Neutrophil (primary cell): ENCODE measurements at regions not wholly inside any gene's neighbourhood (a gene's known extent, or its start where the extent isn't known, plus 50 kb on each side); places are given as distances from the start of the nearest gene placed in this dataset.

Experiments
- H3K27ac ChIP-seq: fragments of 200-600 bp; sonication (generic); 2 replicates; pipeline ENCODE4 v1.5.1; 2016; ENCODE audit warnings: mild to moderate bottlenecking, moderate library complexity
- H3K27me3 ChIP-seq: fragments of 200-600 bp; sonication (generic); 2 replicates; pipeline ENCODE4 v1.6.0; 2016; ENCODE audit warnings: mild to moderate bottlenecking
- H3K36me3 ChIP-seq: fragments of 200-600 bp; sonication (generic); 2 replicates; pipeline ENCODE4 v1.5.1; 2017
- H3K4me1 ChIP-seq, 2 experiments: fragments of 200-600 bp in 1 of 2; sonication (generic) in 1 of 2; 1 replicate in 1 of 2; 2 replicates in 1 of 2; pipeline versions ENCODE4 v1.5.1 to v1.6.1; 2013 to 2016; ENCODE audit warnings: low read depth in 1 of 2, low read length in 1 of 2, mild to moderate bottlenecking in 1 of 2, moderate library complexity in 1 of 2; ENCODE audit not compliant: control insufficient read depth in 1 of 2, insufficient read depth in 1 of 2
- H3K4me3 ChIP-seq, 2 experiments: fragments of 200-600 bp in 1 of 2; sonication (generic) in 1 of 2; 1 replicate in 1 of 2; 2 replicates in 1 of 2; pipeline ENCODE4 v1.5.1; 2013 to 2016; ENCODE audit warnings: low read depth in 1 of 2, low read length in 1 of 2, mild to moderate bottlenecking in 1 of 2, moderate library complexity in 1 of 2
- H3K9me3 ChIP-seq: fragments of 200-600 bp; sonication (generic); 2 replicates; pipeline ENCODE4 v1.5.1; 2016
- TF ChIP-seq, protein P1 (sequence below): fragments of 200-600 bp; sonication (generic); IDR thresholded peaks from 2 replicates; pipeline ENCODE4 v1.5.1; 2016; ENCODE audit warnings: antibody characterized with exemption

DNA sequence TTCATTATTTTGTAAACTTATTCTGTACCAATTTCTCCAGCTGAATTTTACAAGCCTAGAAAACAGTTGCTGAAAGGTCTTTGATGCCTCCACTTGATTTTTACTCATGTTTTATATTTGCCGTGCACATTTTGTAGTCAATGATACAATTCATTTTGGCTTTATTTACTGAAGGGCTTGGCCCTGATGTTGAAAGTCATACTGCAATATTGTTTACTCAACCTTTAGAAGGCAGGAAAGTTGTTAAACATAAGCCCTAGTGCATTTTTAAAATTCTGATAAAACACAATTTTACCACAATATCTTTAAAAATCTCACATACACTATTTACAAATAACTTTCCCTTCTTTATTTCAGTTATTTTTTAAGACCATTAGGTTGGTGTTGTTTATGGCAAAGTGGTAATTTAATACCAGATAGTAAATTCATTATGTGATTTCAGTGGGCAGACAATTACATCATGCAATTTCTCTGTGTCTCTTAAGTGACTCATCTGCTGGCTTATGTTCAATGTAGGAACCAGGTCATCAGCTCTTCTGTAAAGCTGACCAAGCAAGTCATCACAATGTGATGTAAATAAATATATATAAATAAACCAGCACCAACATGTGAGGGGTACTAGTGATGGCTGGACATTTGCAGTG, 121.1 kb upstream of the SLC35B3 start:
- Histone ChIP-seq H3K4me1 (no peaks in the 10 kb centered on the region), H3K9me3 (no peaks in the 10 kb centered on the region), H3K36me3 (no peaks in the 10 kb centered on the region), H3K27me3 (no peaks in the 10 kb centered on the region), H3K27ac (no peak overlapping the region), H3K4me3 (no peak overlapping the region)
- TF ChIP-seq, protein P1, sequence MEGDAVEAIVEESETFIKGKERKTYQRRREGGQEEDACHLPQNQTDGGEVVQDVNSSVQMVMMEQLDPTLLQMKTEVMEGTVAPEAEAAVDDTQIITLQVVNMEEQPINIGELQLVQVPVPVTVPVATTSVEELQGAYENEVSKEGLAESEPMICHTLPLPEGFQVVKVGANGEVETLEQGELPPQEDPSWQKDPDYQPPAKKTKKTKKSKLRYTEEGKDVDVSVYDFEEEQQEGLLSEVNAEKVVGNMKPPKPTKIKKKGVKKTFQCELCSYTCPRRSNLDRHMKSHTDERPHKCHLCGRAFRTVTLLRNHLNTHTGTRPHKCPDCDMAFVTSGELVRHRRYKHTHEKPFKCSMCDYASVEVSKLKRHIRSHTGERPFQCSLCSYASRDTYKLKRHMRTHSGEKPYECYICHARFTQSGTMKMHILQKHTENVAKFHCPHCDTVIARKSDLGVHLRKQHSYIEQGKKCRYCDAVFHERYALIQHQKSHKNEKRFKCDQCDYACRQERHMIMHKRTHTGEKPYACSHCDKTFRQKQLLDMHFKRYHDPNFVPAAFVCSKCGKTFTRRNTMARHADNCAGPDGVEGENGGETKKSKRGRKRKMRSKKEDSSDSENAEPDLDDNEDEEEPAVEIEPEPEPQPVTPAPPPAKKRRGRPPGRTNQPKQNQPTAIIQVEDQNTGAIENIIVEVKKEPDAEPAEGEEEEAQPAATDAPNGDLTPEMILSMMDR, result no peak

DNA sequence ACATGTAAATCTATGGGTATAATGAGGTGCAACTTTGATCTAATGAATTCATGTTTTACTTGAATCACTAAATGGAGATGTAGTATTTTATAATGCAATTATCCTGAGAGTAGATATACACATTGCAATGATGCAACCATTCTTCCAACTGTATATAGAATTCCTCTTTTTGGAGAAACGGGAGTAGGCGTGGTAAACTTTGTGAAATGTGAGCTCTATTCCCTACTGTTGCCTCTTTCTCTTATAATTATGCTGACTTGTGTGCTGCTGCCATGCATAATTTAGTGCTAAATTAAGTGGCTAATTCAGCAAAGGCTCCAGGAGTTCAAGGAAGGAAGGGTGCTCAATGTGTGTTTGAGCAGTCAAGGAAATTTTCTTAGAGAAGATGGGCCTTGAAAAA, 116.6 kb upstream of the SLC35B3 start:
- Histone ChIP-seq H3K9me3 (no peaks in the 10 kb centered on the region), H3K36me3 (no peaks in the 10 kb centered on the region), H3K27me3 (no peaks in the 10 kb centered on the region), H3K4me3 (no peak overlapping the region), H3K27ac (no peak overlapping the region), H3K4me1 (no peaks in the 10 kb centered on the region)
- TF ChIP-seq, protein P1, result no peak

GRCh38 chr6:8551386-8551785, 116.0 kb upstream of the SLC35B3 start:
- TF ChIP-seq, protein P1, result no peak
- no peaks in the 10 kb centered on the region for H3K4me1 ChIP-seq
- no peaks in the 10 kb centered on the region for H3K9me3 ChIP-seq

GRCh38 chr6:8549074-8549790, 113.9 kb upstream of the SLC35B3 start:
- H3K4me1 ChIP-seq, result no peaks in the 10 kb centered on the region
- TF ChIP-seq, protein P1, result no peak
- no peaks in the 10 kb centered on the region for H3K27me3 ChIP-seq
- H3K4me3 ChIP-seq, result no peak overlapping the region
- no peaks in the 10 kb centered on the region for H3K36me3 ChIP-seq
- H3K27ac ChIP-seq, result no peak overlapping the region
- H3K9me3 ChIP-seq, result no peaks in the 10 kb centered on the region

More at GRCh38 chr6:8551386-8551785, 116.0 kb upstream of the SLC35B3 start:
- H3K27me3 ChIP-seq, result no peaks in the 10 kb centered on the region
- H3K27ac ChIP-seq, result no peak overlapping the region
- no peaks in the 10 kb centered on the region for H3K36me3 ChIP-seq
- no peak overlapping the region for H3K4me3 ChIP-seq

DNA sequence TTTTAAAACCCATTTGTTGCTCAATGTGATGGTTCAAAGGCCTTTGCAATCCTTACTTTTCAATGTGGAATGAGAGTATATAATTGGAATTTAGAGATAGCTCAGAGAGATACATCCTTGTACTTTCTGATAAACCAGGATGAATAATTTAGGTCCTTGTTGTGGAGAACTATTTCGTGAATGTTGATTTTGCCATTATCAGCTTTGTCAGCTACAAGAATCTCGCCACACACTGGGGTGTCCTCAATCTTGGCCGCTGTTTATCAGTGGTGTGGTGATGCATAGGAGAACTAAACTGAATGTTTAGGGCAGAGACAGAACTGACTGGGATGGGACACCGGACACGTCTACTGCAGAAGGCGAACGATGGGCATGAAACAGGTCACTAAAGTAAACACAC, 111.2 kb upstream of the SLC35B3 start:
- H3K4me3 ChIP-seq, result no peak overlapping the region
- no peaks in the 10 kb centered on the region for H3K27me3 ChIP-seq
- TF ChIP-seq, protein P1, result no peak
- no peaks in the 10 kb centered on the region for H3K4me1 ChIP-seq
- no peaks in the 10 kb centered on the region for H3K9me3 ChIP-seq
- H3K36me3 ChIP-seq, result no peaks in the 10 kb centered on the region
- no peak overlapping the region for H3K27ac ChIP-seq
